Naive thymus-derived CD4-positive, alpha-beta T cell (primary cell): ENCODE measurements at regions not wholly inside any gene's neighbourhood (a gene's known extent, or its start where the extent isn't known, plus 50 kb on each side); places are given as distances from the start of the nearest gene placed in this dataset.

Experiments used
- ATAC-seq: fragments of 150-1000 bp; cut with Tn5 transposase; 2 replicates; pipeline ENCODE4 v1.10.0; 2021; ENCODE audit warnings: mild to moderate bottlenecking, moderate library complexity
- CTCF ChIA-PET: fragments of 350-600 bp; sonication (Branson Sonifier 250); formaldehyde crosslinking; loops from one replicate; lab custom pipeline; 2021; ENCODE audit warnings: antibody characterized with exemption; lab: Charles Lee
- POLR2A ChIA-PET: fragments of 350-600 bp; sonication (Branson Sonifier 250); formaldehyde crosslinking; loops from one replicate; lab custom pipeline; 2021; ENCODE audit warnings: antibody characterized with exemption, inconsistent platforms; lab: Charles Lee
- DNase-seq, 9 donors: peaks; one replicate each; pipeline versions ENCODE4 v3.0.0 to v3.0.0-alpha.2; 2020 to 2022; ENCODE audit warnings: mixed read lengths in 1 of 9
- H3K27ac ChIP-seq: one replicate; pipeline ENCODE4 v1.7.0; 2013; ENCODE audit warnings: mild to moderate bottlenecking, low read depth, low read length, moderate library complexity
- H3K27me3 ChIP-seq, 2 donors: one replicate each; pipeline ENCODE4 v1.7.0; 2013; ENCODE audit warnings: low read length in 2 of 2, mild to moderate bottlenecking in 2 of 2, moderate library complexity in 2 of 2; ENCODE audit not compliant: control insufficient read depth in 2 of 2, insufficient read depth in 2 of 2
- H3K36me3 ChIP-seq, 3 experiments: 1 replicate in 2 of 3; 2 replicates in 1 of 3; pipeline ENCODE4 v1.7.0; 2013; ENCODE audit warnings: low read length in 3 of 3, mild to moderate bottlenecking in 3 of 3, moderate library complexity in 1 of 3; ENCODE audit not compliant: insufficient read depth in 3 of 3, control insufficient read depth in 2 of 3
- H3K4me1 ChIP-seq, 2 donors: one replicate each; pipeline ENCODE4 v1.7.0; 2013; ENCODE audit warnings: low read length in 2 of 2, mild to moderate bottlenecking in 2 of 2, moderate library complexity in 1 of 2; ENCODE audit not compliant: control insufficient read depth in 2 of 2, insufficient read depth in 2 of 2
- H3K4me3 ChIP-seq: 2 replicates; pipeline ENCODE4 v1.7.0; 2013; ENCODE audit warnings: mild to moderate bottlenecking, low read length
- H3K9me3 ChIP-seq, 3 experiments: 1 replicate in 2 of 3; 2 replicates in 1 of 3; pipeline ENCODE4 v1.7.0; 2013; ENCODE audit warnings: low read length in 3 of 3; ENCODE audit not compliant: control insufficient read depth in 2 of 3
- H3K27ac Mint-ChIP-seq, 9 donors: one replicate each; pipeline ENCODE4 v1.8.0; 2020 to 2022; ENCODE audit warnings: mixed read lengths in 9 of 9, mild to moderate bottlenecking in 8 of 9, moderate library complexity in 5 of 9, inconsistent platforms in 2 of 9
- H3K27me3 Mint-ChIP-seq, 5 donors: one replicate each; pipeline ENCODE4 v1.8.0; 2021 to 2022; ENCODE audit warnings: mixed read lengths in 5 of 5, mild to moderate bottlenecking in 1 of 5
- H3K36me3 Mint-ChIP-seq, 5 donors: one replicate each; pipeline ENCODE4 v1.8.0; 2020 to 2022; ENCODE audit warnings: mixed read lengths in 5 of 5, mild to moderate bottlenecking in 3 of 5, inconsistent platforms in 1 of 5
- H3K4me1 Mint-ChIP-seq, 7 donors: one replicate each; pipeline ENCODE4 v1.8.0; 2020 to 2022; ENCODE audit warnings: mixed read lengths in 7 of 7, mild to moderate bottlenecking in 3 of 7, inconsistent platforms in 1 of 7
- H3K4me3 Mint-ChIP-seq, 10 donors: one replicate each; pipeline ENCODE4 v1.8.0; 2020 to 2022; ENCODE audit warnings: mild to moderate bottlenecking in 10 of 10, mixed read lengths in 10 of 10, moderate library complexity in 6 of 10, inconsistent platforms in 2 of 10
- H3K9me3 Mint-ChIP-seq, 11 donors: one replicate each; pipeline ENCODE4 v1.8.0; 2020 to 2022; ENCODE audit warnings: mixed read lengths in 11 of 11, mild to moderate bottlenecking in 4 of 11, inconsistent platforms in 1 of 11, moderate library complexity in 1 of 11
- intact Hi-C, 2 donors: fragments of 100-400 bp; cut with micrococcal nuclease; formaldehyde crosslinking; loops; one replicate each; pipeline ENCODE4 v1.15.1; 2023

DNA sequence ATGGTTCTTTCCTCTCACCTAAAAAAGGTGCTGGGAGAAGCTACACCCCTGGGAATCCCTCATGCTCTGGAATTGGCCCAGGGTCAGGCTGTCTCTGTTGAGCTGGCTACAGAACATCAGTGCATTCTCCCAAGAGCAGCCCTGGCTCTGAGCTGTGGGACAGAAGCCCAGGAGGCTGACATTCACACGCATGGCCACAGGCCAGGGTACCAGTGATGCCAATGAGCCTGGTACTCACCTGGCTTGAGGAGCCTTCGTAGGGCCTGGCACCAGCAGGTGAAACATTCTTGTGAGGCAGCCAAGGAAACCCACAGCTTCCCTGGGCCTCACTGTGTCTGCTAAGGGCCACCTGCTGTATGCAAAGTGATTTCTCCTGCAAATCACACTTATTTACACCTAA, 121.7 kb upstream of the CCL2 start:
- no peaks in the 10 kb centered on the region for H3K4me1 Mint-ChIP-seq
- intact Hi-C loops = no loop called here
- DNase-seq = no peak
- no peak overlapping the region for H3K27ac Mint-ChIP-seq
- peaks cover 0 to 2% (median 0%) of the 10 kb centered on the region in 11 donors for H3K9me3 Mint-ChIP-seq
- ChIA-PET CTCF (no interaction called here), POLR2A (no interaction called here)
- peaks cover 0 to 15% (median 9%) of the 10 kb centered on the region in 5 donors for H3K27me3 Mint-ChIP-seq
- no peak overlapping the region for H3K4me3 Mint-ChIP-seq
- Histone ChIP-seq H3K4me3 (no peak overlapping the region), H3K27me3 (no peaks in the 10 kb centered on the region), H3K36me3 (no peaks in the 10 kb centered on the region), H3K4me1 (no peaks in the 10 kb centered on the region), H3K27ac (no peak overlapping the region), H3K9me3 (no peaks in the 10 kb centered on the region)
- H3K36me3 Mint-ChIP-seq = no peaks in the 10 kb centered on the region
- ATAC-seq = no peak

DNA sequence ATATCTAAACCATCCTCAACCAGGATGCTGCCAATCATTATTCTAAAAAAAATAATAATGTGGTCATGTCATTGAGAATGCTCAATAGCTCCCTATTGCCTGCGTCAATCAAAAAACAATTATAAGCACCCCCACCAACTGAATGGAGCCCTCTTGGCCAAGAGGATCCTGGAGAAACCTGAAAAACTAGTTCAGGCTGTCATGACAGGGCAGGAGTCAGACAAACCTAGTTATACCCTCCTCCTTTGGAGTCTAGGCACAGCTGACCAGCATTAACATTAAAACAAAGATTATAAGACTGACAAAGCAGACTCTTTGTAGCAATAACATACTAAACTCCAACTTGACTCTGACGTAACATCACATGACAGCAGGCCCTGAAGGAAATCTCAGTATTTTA, 119.2 kb upstream of the CCL2 start:
- Mint-ChIP-seq H3K4me3 (no peak overlapping the region), H3K27ac (no peak overlapping the region), H3K36me3 (no peaks in the 10 kb centered on the region), H3K9me3 (peaks cover 0 to 4% (median 0%) of the 10 kb centered on the region in 11 donors), H3K4me1 (peaks cover 0 to 1% (median 0%) of the 10 kb centered on the region in 7 donors), H3K27me3 (peaks cover 7 to 29% (median 26%) of the 10 kb centered on the region in 5 donors)
- ChIA-PET POLR2A (no interaction called here), CTCF (no interaction called here)
- H3K27ac ChIP-seq = no peak overlapping the region
- no peak overlapping the region for H3K4me3 ChIP-seq
- ATAC-seq (no peak), DNase-seq (no peak)
- intact Hi-C loops = no loop called here
- no peaks in the 10 kb centered on the region for H3K9me3 ChIP-seq
- no peaks in the 10 kb centered on the region for H3K4me1 ChIP-seq
- no peaks in the 10 kb centered on the region for H3K36me3 ChIP-seq
- no peaks in the 10 kb centered on the region for H3K27me3 ChIP-seq

DNA sequence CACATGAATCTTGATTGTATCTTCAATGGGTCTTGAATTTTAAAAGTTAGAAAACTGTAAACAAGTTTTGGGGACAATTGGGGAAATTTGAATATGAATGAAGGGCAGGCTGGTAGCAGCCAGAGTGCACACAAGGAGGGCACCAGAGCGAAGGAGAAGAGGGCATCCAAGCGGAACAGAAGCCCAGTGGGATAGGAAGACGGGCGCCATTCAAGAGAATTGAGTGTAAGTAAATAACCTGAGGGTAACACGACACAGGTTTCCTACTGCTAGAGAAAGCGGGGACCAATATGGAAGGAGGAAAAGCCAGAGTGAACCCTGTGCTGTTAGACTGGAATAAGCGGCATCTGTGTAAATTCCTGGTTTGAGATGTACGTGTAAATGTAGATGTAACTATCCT, 115.1 kb upstream of the CCL2 start:
- no peak overlapping the region for H3K27ac Mint-ChIP-seq
- peaks cover 7 to 31% (median 24%) of the 10 kb centered on the region in 5 donors for H3K27me3 Mint-ChIP-seq
- CTCF ChIA-PET = no interaction called here
- H3K36me3 Mint-ChIP-seq = no peaks in the 10 kb centered on the region
- intact Hi-C loops = no loop called here
- H3K4me3 Mint-ChIP-seq = no peak overlapping the region
- no peak overlapping the region for H3K27ac ChIP-seq
- no peaks in the 10 kb centered on the region for H3K9me3 ChIP-seq
- H3K36me3 ChIP-seq = no peaks in the 10 kb centered on the region
- POLR2A ChIA-PET = no interaction called here
- peaks cover 0 to 1% (median 0%) of the 10 kb centered on the region in 7 donors for H3K4me1 Mint-ChIP-seq
- peaks cover 0 to 2% (median 0%) of the 10 kb centered on the region in 11 donors for H3K9me3 Mint-ChIP-seq
- no peaks in the 10 kb centered on the region for H3K27me3 ChIP-seq
- no peak for DNase-seq
- no peak for ATAC-seq
- H3K4me1 ChIP-seq = no peaks in the 10 kb centered on the region
- no peak overlapping the region for H3K4me3 ChIP-seq

DNA sequence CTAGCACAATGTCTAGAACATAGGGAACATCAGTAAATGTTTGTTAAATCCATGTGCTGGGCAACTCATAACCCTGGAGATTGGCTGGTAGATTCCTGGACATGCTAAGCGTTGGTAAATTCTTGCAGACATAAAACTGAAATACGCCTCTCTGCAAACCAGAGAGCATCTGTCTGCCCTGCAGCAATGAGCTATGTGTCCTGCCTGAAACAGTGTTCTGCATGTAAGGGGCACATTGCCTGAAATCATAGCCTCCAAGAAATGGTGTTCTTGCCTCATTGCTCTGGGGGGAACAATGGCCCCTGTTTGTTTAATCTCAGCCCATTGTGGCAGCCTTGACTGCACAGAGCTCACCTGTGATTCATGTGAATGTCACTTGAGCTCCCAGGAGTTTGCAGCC, 113.5 kb upstream of the CCL2 start:
- ChIA-PET POLR2A (no interaction called here), CTCF (no interaction called here)
- Histone ChIP-seq H3K4me3 (no peak overlapping the region), H3K36me3 (no peaks in the 10 kb centered on the region), H3K9me3 (no peaks in the 10 kb centered on the region), H3K27ac (no peak overlapping the region), H3K4me1 (no peaks in the 10 kb centered on the region), H3K27me3 (no peaks in the 10 kb centered on the region)
- no peak for ATAC-seq
- no peak overlapping the region for H3K4me3 Mint-ChIP-seq
- DNase-seq = no peak
- no peak overlapping the region for H3K27ac Mint-ChIP-seq
- peaks cover 7 to 39% (median 21%) of the 10 kb centered on the region in 5 donors for H3K27me3 Mint-ChIP-seq
- H3K9me3 Mint-ChIP-seq = peaks cover 0 to 2% (median 0%) of the 10 kb centered on the region in 11 donors
- peaks cover 0 to 1% (median 0%) of the 10 kb centered on the region in 7 donors for H3K4me1 Mint-ChIP-seq
- H3K36me3 Mint-ChIP-seq = no peaks in the 10 kb centered on the region
- intact Hi-C loops = no loop called here

DNA sequence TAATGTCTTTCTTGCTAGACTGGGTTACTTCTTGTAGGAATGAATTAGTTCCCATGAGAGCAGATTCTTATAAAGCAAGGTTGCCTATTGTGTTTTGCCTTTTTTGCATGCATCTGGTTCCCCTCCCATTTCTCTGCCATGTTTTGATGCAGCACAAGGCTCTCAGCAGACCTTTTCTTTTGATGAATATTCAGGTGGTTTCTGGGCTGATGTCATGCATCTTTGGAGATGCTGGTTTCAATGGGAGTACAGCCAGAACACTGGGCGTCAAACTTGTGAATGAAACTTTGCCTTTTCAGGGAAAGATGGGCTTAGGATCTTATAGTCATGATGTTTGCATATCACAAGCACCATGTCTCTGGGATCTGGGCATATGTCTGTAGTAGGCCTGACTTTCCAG, 111.7 kb upstream of the CCL2 start:
- POLR2A ChIA-PET = no interaction called here
- Histone ChIP-seq H3K4me1 (no peaks in the 10 kb centered on the region), H3K4me3 (no peak overlapping the region), H3K9me3 (no peaks in the 10 kb centered on the region), H3K27ac (no peak overlapping the region), H3K27me3 (no peaks in the 10 kb centered on the region), H3K36me3 (no peaks in the 10 kb centered on the region)
- H3K27ac Mint-ChIP-seq = no peak overlapping the region
- H3K9me3 Mint-ChIP-seq = peaks cover 0 to 2% (median 0%) of the 10 kb centered on the region in 11 donors
- intact Hi-C loops = no loop called here
- H3K4me3 Mint-ChIP-seq = no peak overlapping the region
- H3K27me3 Mint-ChIP-seq = peaks cover 14 to 35% (median 22%) of the 10 kb centered on the region in 5 donors
- peaks cover 0 to 1% (median 0%) of the 10 kb centered on the region in 7 donors for H3K4me1 Mint-ChIP-seq
- no peak for DNase-seq
- no peak for ATAC-seq
- CTCF ChIA-PET = no interaction called here
- no peaks in the 10 kb centered on the region for H3K36me3 Mint-ChIP-seq

DNA sequence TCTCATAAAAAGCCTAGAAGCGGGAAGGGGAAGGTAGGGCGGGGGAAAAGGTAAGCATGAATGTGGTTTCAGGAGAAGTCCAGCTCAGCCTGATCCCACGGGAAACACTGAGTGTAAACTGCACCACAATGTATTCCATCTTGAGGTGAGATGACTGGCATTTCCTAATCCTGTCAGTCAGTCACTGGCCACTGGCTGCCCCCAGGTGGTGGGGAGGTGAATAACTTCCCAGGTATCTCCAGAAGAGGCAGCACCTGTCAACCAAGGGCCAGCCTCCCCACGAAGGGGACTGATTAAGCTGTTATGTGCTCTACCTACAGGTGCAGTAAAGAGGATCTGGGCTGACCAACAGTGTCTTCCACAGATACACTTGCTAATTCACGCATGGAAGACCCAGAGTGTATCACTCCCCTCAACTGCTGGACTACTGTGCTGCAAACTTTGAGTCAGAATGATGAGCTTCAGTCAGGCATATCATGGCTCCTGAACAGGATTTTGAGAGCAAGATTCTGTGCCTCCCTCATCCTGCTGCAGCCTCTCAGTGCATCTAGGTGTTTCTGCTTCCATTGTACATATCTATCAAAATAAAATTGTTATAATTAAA, 108.5 kb upstream of the CCL2 start:
- Mint-ChIP-seq H3K4me1 (no peaks in the 10 kb centered on the region), H3K36me3 (no peaks in the 10 kb centered on the region), H3K9me3 (no peaks in the 10 kb centered on the region), H3K27me3 (peaks cover 9 to 42% (median 17%) of the 10 kb centered on the region in 5 donors), H3K4me3 (no peak overlapping the region), H3K27ac (no peak overlapping the region)
- no peaks in the 10 kb centered on the region for H3K27me3 ChIP-seq
- no peaks in the 10 kb centered on the region for H3K9me3 ChIP-seq
- DNase-seq (peak in 7 of 9 donors; percentile 3 to 59 (median 15)), ATAC-seq (no peak)
- intact Hi-C loops = loop anchor here in 1 of 2 donors (1.0 kb wide), 2 partner anchors 182 to 367 kb away; no protein-coding TSS in a partner anchor
- CTCF ChIA-PET = no interaction called here
- H3K4me1 ChIP-seq = no peaks in the 10 kb centered on the region
- POLR2A ChIA-PET = no interaction called here
- no peak overlapping the region for H3K4me3 ChIP-seq
- no peaks in the 10 kb centered on the region for H3K36me3 ChIP-seq
- no peak overlapping the region for H3K27ac ChIP-seq

DNA sequence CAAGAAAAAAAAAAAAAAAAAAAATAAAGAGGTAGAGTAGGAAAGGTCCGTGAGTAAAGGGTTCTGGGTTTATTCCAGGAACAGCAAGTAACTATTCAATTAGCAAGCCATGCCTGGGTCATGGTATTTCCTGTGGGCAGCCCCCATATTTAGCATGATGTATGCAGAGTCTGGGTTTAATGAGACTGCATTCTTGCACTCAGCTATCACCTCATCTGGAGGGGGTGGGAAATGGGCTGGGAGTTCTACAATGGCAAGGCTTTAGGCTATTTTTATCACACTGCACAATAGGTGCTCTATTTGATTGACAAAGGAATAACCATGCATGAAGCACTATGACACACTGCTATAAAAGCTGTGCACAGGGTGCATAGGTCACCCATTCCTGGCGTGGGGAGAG, 104.0 kb upstream of the CCL2 start:
- Mint-ChIP-seq H3K9me3 (no peaks in the 10 kb centered on the region), H3K36me3 (no peaks in the 10 kb centered on the region), H3K4me1 (peaks cover 0 to 11% (median 8%) of the 10 kb centered on the region in 7 donors), H3K27me3 (peaks cover 20 to 51% (median 42%) of the 10 kb centered on the region in 5 donors), H3K4me3 (no peak overlapping the region), H3K27ac (no peak overlapping the region)
- POLR2A ChIA-PET = no interaction called here
- CTCF ChIA-PET = no interaction called here
- Histone ChIP-seq H3K4me3 (no peak overlapping the region), H3K27me3 (no peaks in the 10 kb centered on the region), H3K9me3 (no peaks in the 10 kb centered on the region), H3K36me3 (no peaks in the 10 kb centered on the region), H3K27ac (no peak overlapping the region), H3K4me1 (no peaks in the 10 kb centered on the region)
- no peak for DNase-seq
- no peak for ATAC-seq
- intact Hi-C loops = no loop called here
